ENCODE measurements at regions not wholly inside any gene's neighbourhood (a gene's known extent, or its start where the extent isn't known, plus 50 kb on each side); places are given as distances from the start of the nearest gene placed in this dataset.

- no peak for DNase-seq (ENCODE audit: extremely low spot score)
- ChIA-PET CTCF (no interaction called here), POLR2A (no interaction called here)
- no peak for TF ChIP-seq NFRKB (IDR thresholded peaks at IDR 0.05)
- TF ChIP-seq CTBP1 (IDR thresholded peaks at IDR 0.05; ENCODE audit: borderline replicate concordance): no peak
- no peak for TF ChIP-seq TARDBP (IDR thresholded peaks at IDR 0.05)
- TF ChIP-seq ELF4 (IDR thresholded peaks at IDR 0.05): no peak
- TF ChIP-seq ARNT (IDR thresholded peaks at IDR 0.05): no peak
Observed at GRCh38 chr15:87154761-87155160, 1075.1 kb downstream of the AGBL1 start.

GRCh38 chr15:87151202-87151748 lies 1071.6 kb downstream of the AGBL1 start:
- ChIA-PET CTCF (no interaction called here), POLR2A (no interaction called here)
- TF ChIP-seq BHLHE40 (IDR thresholded peaks at IDR 0.05; ENCODE audit: borderline replicate concordance) (no peak), LEF1 (IDR thresholded peaks at IDR 0.05; ENCODE audit: borderline replicate concordance) (no peak), TARDBP (IDR thresholded peaks at IDR 0.05) (no peak), FOXK2 (IDR thresholded peaks at IDR 0.05) (no peak), PKNOX1 (IDR thresholded peaks at IDR 0.05) (no peak), HDGF (IDR thresholded peaks at IDR 0.05; ENCODE audit: borderline replicate concordance) (no peak), FOXA1 (IDR thresholded peaks at IDR 0.05) (no peak), SUZ12 (IDR thresholded peaks at IDR 0.05) (no peak), NFRKB (IDR thresholded peaks at IDR 0.05) (no peak), FOXM1 (IDR thresholded peaks at IDR 0.05; ENCODE audit: borderline replicate concordance) (no peak), CTBP1 (IDR thresholded peaks at IDR 0.05; ENCODE audit: borderline replicate concordance) (no peak), SP1 (IDR thresholded peaks at IDR 0.05) (no peak), ELF4 (IDR thresholded peaks at IDR 0.05) (no peak)
- DNase-seq (ENCODE audit: extremely low spot score): no peak

- DNase-seq (ENCODE audit: extremely low spot score): no peak
- TF ChIP-seq FOXM1 (IDR thresholded peaks at IDR 0.05; ENCODE audit: borderline replicate concordance) (no peak), FOXK2 (IDR thresholded peaks at IDR 0.05) (no peak), CTBP1 (IDR thresholded peaks at IDR 0.05; ENCODE audit: borderline replicate concordance) (no peak), LEF1 (IDR thresholded peaks at IDR 0.05; ENCODE audit: borderline replicate concordance) (no peak), SUZ12 (IDR thresholded peaks at IDR 0.05) (no peak), SP1 (IDR thresholded peaks at IDR 0.05) (no peak), PKNOX1 (IDR thresholded peaks at IDR 0.05) (no peak), L3MBTL2 (conservative IDR thresholded peaks at IDR 0.05) (no peak), ELF4 (IDR thresholded peaks at IDR 0.05) (no peak), TARDBP (IDR thresholded peaks at IDR 0.05) (no peak), NFRKB (IDR thresholded peaks at IDR 0.05) (no peak), ARNT (IDR thresholded peaks at IDR 0.05) (no peak), FOXA1 (IDR thresholded peaks at IDR 0.05) (no peak), ZNF384 (IDR thresholded peaks at IDR 0.05) (no peak), HDGF (IDR thresholded peaks at IDR 0.05; ENCODE audit: borderline replicate concordance) (no peak), BHLHE40 (IDR thresholded peaks at IDR 0.05; ENCODE audit: borderline replicate concordance) (no peak)
- CTCF ChIA-PET: no interaction called here
- POLR2A ChIA-PET: no interaction called here
Observed at GRCh38 chr15:87145696-87146095, 1066.0 kb downstream of the AGBL1 start.

GRCh38 chr15:87144775-87145174 lies 1065.1 kb downstream of the AGBL1 start:
- TF ChIP-seq NFRKB (IDR thresholded peaks at IDR 0.05): no peak
- no peak for TF ChIP-seq ZNF384 (IDR thresholded peaks at IDR 0.05)
- TF ChIP-seq CTBP1 (IDR thresholded peaks at IDR 0.05; ENCODE audit: borderline replicate concordance): no peak
- TF ChIP-seq SP1 (IDR thresholded peaks at IDR 0.05): no peak
- no peak for TF ChIP-seq L3MBTL2 (conservative IDR thresholded peaks at IDR 0.05)
- TF ChIP-seq FOXK2 (IDR thresholded peaks at IDR 0.05): no peak
- no peak for TF ChIP-seq PKNOX1 (IDR thresholded peaks at IDR 0.05)
- TF ChIP-seq TARDBP (IDR thresholded peaks at IDR 0.05): no peak
- no peak for TF ChIP-seq SUZ12 (IDR thresholded peaks at IDR 0.05)
- TF ChIP-seq BHLHE40 (IDR thresholded peaks at IDR 0.05; ENCODE audit: borderline replicate concordance): no peak
- TF ChIP-seq HDGF (IDR thresholded peaks at IDR 0.05; ENCODE audit: borderline replicate concordance): no peak
- no peak for TF ChIP-seq ARNT (IDR thresholded peaks at IDR 0.05)
- no peak for TF ChIP-seq FOXA1 (IDR thresholded peaks at IDR 0.05)
- no peak for TF ChIP-seq ELF4 (IDR thresholded peaks at IDR 0.05)
- no peak for TF ChIP-seq FOXM1 (IDR thresholded peaks at IDR 0.05; ENCODE audit: borderline replicate concordance)
- TF ChIP-seq LEF1 (IDR thresholded peaks at IDR 0.05; ENCODE audit: borderline replicate concordance): no peak
- DNase-seq (ENCODE audit: extremely low spot score): no peak
- POLR2A ChIA-PET: no interaction called here
- CTCF ChIA-PET: no interaction called here

- POLR2A ChIA-PET: no interaction called here
- TF ChIP-seq PKNOX1 (IDR thresholded peaks at IDR 0.05): no peak
- TF ChIP-seq FOXK2 (IDR thresholded peaks at IDR 0.05): no peak
- TF ChIP-seq BHLHE40 (IDR thresholded peaks at IDR 0.05; ENCODE audit: borderline replicate concordance): no peak
- TF ChIP-seq FOXM1 (IDR thresholded peaks at IDR 0.05; ENCODE audit: borderline replicate concordance): no peak
- no peak for TF ChIP-seq ARNT (IDR thresholded peaks at IDR 0.05)
- no peak for TF ChIP-seq HDGF (IDR thresholded peaks at IDR 0.05; ENCODE audit: borderline replicate concordance)
- TF ChIP-seq ELF4 (IDR thresholded peaks at IDR 0.05): no peak
- TF ChIP-seq NFRKB (IDR thresholded peaks at IDR 0.05): no peak
- no peak for TF ChIP-seq TARDBP (IDR thresholded peaks at IDR 0.05)
Observed at GRCh38 chr15:87142096-87142495, 1062.4 kb downstream of the AGBL1 start.

GRCh38 chr15:87135109-87135508 lies 1055.4 kb downstream of the AGBL1 start:
- ChIA-PET POLR2A (no interaction called here), CTCF (no interaction called here)
- TF ChIP-seq LEF1 (IDR thresholded peaks at IDR 0.05; ENCODE audit: borderline replicate concordance): no peak
- no peak for TF ChIP-seq SUZ12 (IDR thresholded peaks at IDR 0.05)
- TF ChIP-seq NFRKB (IDR thresholded peaks at IDR 0.05): no peak
- no peak for DNase-seq (ENCODE audit: extremely low spot score)

More at GRCh38 chr15:87142096-87142495, 1062.4 kb downstream of the AGBL1 start:
- DNase-seq (ENCODE audit: extremely low spot score): no peak
- CTCF ChIA-PET: no interaction called here
